AG09309 (cell line): ENCODE measurements at regions not wholly inside any gene's neighbourhood (a gene's known extent, or its start where the extent isn't known, plus 50 kb on each side); places are given as distances from the start of the nearest gene placed in this dataset.

Experiments used
- DNase-seq: peaks from one replicate; pipeline ENCODE4 v3.0.0-alpha.2; 2010; ENCODE audit warnings: low read depth
- H3K4me3 ChIP-seq: 2 replicates; pipeline ENCODE4 v1.5.1; 2011; ENCODE audit warnings: mild to moderate bottlenecking, low read depth, low read length, moderate library complexity; ENCODE audit not compliant: control insufficient read depth
- CTCF ChIP-seq: IDR thresholded peaks from 2 replicates; pipeline ENCODE4 v1.5.1; 2011; ENCODE audit warnings: mild to moderate bottlenecking, low read depth, low read length, inconsistent platforms; ENCODE audit not compliant: insufficient read depth, control insufficient read depth; ENCODE audit errors: missing control alignments

- no peak for TF ChIP-seq CTCF
- no peak for DNase-seq
- no peak overlapping the region for H3K4me3 ChIP-seq
These were observed 112.2 kb downstream of the AGTR2 start for GRCh38 chrX:116282751-116283150.

GRCh38 chrX:116284400-116284799 lies 113.9 kb downstream of the AGTR2 start:
- H3K4me3 ChIP-seq: no peak overlapping the region
- DNase-seq: no peak
- no peak for TF ChIP-seq CTCF

GRCh38 chrX:116285501-116285900 lies 115.0 kb downstream of the AGTR2 start:
- no peak for DNase-seq
- no peak overlapping the region for H3K4me3 ChIP-seq
- no peak for TF ChIP-seq CTCF

- H3K4me3 ChIP-seq: no peak overlapping the region
- no peak for TF ChIP-seq CTCF
- no peak for DNase-seq
These were observed 119.0 kb downstream of the AGTR2 start for GRCh38 chrX:116289592-116289991.

- no peak overlapping the region for H3K4me3 ChIP-seq
- DNase-seq: no peak
- TF ChIP-seq CTCF: no peak
These were observed 119.8 kb downstream of the AGTR2 start for GRCh38 chrX:116290359-116290758.

- no peak for TF ChIP-seq CTCF
- DNase-seq: no peak
- no peak overlapping the region for H3K4me3 ChIP-seq
These were observed 121.6 kb downstream of the AGTR2 start for GRCh38 chrX:116292183-116292582.

- no peak overlapping the region for H3K4me3 ChIP-seq
- DNase-seq: no peak
- no peak for TF ChIP-seq CTCF
These were observed 128.4 kb downstream of the AGTR2 start for GRCh38 chrX:116298956-116299355.
